COR-L47 (cell line): ENCODE measurements at regions not wholly inside any gene's neighbourhood (a gene's known extent, or its start where the extent isn't known, plus 50 kb on each side); places are given as distances from the start of the nearest gene placed in this dataset.

Experiments used
- DNase-seq: peaks from one replicate; lab custom pipeline; 2025; lab: John Stamatoyannopoulos, UW

DNA sequence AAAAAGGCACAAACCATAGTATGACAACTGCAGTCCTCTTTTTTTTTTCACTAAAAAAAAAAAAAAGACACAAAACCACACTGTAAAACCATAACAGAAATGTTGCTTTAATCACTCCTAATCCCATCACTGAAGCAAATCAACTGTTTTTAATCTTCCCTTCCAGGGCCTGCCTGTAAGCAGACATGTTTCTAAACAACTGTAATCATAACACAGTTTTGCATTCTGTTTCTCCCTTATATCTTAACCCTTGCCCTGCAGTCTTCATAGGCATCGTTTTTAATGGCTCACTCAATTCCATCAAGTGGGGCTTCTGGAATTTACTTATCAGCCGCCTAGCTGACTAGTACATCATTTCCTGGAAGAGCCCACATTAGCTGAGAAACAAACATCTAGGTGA is 111.0 kb upstream of the SLC25A48 start:
- DNase-seq: no peak

DNA sequence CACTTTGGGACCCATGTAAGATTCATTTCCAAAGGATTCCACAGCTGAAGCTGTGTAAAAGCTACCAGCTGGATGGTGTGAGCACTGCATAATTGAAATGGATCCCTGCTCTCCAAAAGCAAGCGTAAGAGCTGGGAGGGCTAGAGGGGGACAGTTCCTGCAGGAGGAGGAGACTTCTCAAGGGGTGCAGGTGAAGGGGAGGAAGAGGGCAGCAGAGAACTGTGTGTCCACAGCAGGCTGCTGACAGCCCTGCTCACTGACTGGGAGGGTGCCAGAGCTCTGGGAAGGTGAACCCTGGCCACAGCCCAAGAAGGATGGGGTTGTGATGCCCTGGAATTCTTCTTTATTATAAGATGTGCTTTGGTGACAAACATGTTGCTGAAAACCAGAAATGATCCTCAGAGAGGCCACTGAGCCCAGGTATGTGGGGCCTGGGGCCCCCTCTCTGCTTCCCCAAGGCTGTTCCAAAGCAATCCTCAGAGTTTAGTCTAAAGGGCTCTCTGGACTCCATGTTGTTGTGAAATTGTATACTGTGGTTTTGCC is 112.8 kb upstream of the SLC25A48 start:
- no peak for DNase-seq

DNA sequence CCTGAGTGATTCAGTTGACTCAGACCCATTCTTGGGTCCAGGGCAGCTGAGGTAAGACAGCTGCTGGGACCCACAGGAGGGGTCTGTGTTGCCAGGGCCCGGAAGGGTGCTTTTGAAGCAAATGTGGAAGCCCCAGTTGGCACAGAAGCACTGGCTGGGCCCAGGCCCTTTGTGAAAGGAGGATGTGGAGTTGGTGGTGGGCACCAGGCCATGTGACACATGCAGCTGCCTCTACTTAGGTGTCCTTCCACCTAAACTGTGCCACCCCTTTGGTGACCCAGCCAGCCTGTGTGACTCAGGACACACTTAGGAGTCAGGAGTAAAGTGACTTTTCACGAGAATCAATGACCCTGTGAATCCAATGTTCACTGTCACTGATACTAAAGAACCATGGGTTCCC is 114.3 kb upstream of the SLC25A48 start:
- DNase-seq: no peak

DNA sequence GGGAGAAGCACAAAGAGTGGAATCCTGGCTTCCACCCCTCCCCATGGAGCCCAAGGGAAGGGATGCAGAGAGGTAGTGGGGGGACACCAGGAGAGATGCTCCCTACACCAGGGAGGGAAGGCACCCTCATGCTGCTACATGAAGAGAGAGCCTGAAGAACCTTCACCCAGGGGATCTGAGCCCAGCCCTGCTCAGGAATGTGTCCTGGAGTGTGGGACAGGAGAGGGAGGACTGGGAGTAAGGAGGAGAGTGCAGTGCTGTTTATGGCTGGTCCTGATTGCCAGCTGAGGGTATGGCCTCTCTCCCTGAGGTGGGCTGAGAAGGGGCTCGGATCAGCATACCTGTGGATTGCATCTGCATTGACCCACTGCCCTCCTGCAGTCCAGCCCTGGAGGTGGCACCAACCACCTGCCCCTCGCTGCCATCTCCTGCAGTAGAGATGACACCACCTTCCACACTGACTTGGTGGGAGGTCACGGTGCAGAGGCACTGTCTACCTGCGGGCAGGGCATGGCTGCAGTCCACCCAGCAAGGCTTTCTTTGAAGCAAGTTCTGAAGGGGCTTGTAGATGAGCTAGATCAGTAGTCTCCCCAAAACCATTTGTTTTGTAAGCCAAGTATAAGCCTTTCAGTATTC is 114.9 kb upstream of the SLC25A48 start:
- DNase-seq: no peak

DNA sequence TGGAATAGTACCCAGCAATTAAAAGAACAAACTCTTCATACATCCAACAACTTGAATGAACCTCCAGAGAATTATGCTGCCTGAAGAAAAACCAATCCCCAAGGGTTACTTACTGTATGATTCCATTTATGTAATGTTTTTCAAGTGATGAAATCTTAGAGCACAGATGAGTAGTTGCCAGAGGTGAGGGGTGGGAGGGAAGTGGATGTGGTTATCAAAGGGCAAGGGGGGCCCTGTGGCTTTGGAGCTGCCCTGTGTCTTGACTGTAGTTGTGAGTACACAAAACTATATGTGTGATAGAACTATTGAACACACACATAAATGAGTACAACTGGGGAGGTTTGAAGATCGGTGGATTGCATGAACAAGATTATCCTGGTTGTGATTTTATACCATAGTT is 115.8 kb upstream of the SLC25A48 start:
- no peak for DNase-seq

DNA sequence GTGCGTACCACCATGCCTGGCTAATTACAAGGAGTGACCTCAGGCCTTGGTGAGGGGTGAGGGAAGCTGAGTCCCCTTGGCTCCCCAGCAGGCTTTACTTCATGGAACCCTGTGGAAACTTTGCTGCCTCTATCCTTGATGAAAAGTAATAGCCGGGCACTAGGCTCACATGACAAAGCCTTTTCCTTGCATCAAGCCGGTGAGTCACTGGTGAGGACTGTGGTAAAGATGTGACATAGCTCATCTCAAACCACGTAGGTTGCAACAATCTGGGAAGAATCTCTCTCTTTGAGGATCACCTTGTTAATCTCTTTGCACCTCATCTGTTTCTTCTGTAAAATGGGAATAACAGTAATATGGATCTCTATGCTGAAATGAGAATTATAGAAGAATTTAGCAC is 116.3 kb upstream of the SLC25A48 start:
- no peak for DNase-seq

DNA sequence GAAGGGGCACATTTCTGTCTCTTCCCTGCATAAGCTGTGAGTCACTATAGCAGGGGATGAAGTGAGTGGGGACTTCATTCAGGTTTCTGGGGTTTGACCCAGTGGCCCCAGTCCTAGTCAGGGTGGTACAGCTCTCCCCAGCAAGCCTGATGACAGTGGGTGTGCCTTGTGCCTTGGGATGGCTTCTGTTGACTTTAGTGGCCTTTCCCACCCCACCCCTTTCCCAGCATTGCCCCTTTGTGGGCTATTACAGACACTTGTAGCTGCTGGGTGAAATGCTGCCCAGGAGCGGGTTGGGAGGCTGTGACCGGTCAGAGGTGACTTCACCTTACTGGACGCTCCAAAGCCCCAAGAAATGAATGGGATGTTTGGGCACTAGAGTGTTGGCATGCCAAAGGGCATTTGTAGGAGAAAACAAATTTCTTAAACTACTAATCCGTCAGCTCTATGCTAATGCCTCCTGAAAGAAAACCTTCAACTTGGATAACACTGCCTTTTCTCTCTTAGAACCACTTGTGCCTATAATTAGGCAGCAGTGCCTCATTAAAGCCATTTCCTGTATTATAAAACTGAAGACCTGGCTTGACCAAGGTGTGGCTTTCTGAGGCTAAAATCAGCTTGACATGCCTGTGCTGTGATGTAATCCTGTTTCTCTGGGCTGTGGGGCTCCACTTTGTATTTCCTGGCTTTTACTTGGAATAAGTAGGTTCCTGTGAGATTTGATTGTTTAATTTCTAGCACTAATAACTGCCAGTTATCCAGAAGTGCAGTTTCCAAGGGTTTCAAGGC is 119.0 kb upstream of the SLC25A48 start:
- DNase-seq: no peak

DNA sequence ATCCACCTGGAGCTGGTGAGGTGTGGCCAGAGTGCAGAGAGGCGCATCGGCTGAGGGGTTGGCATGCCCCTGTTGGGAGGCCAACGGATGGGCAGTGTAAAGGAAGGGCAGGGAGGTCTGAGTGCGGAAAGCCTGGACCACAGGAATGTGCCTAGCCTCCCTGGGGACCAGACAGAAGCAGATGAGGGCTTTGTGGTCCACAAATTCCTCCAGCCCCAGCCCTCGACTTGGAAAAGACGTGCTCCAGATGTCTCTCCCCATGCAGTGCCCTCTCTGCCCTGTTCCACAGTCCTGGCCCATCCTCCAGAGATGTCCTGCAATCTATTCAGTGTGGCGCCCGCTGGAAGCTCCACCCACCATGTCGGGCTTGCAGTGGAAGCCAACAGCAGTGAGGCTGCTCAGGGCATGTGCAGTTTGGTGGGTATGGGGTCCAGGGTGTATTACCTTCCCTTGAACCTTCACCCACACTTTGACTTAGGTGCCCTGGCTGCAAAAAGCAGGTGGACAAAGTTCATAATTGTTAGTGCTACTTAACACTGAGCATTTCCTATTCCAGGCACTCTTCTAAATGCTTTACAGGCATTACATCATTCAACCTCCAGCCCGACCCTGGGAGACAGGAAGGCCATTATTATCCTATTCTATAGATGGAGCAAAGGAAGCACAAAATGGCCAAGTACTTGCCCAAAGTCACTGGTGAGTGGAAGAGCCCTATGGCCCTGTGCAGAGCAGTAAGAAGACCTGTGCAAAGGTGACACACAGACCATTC is 120.2 kb upstream of the SLC25A48 start:
- DNase-seq: no peak

DNA sequence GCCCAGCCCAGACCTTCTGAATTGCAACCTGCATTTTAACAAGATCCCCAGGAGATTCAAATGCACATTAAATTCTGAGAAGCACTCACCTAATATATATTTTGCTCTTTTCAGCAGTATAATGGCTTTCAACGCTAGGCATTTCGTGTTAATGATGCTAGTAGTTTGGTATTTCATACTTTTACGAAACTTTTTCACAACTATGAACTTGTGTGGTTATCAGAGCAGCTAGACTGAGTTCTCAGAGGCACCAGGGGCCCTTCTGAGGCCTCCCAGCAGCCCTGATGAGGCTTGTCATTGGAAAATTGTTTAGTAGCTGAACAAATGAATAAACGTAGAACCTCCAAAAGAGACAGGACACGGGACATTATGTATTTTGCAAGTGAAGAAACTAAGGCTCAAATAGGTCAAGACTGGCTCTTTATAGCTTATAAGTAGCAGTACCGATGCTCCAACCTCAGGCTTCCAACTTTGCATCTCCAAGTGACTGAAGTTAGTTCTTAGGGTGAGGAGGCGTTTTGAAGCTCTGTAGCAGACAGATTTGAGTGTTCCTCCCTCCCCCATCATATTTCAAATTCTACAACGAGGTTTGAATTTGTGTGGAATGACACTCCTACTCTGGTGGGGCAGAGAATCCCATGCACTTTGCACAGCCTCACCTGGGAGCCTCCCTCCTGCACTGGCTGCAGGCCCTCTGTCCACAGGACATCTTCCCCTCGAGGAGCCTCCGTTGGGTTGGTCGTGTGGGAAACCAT is 121.1 kb upstream of the SLC25A48 start:
- DNase-seq: no peak

DNA sequence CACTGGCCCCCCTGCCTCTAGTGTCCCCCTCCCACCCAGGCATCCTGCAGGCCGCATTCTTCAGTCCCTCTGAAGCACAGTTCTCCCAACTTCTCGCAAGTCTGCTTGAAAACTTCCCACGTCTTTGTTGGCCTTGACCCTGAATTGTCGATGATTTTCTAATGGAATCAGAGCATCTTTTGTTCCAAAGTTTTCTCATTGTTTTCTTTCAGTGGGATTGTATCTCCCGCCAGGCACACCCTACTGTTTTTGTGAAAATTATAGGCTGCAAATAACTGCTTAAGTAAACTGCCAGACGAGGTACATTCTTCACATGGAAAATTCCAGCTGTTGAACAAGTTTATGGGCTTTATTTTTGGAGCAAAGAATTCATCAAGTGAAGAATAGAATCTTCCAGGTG is 122.6 kb upstream of the SLC25A48 start:
- no peak for DNase-seq

DNA sequence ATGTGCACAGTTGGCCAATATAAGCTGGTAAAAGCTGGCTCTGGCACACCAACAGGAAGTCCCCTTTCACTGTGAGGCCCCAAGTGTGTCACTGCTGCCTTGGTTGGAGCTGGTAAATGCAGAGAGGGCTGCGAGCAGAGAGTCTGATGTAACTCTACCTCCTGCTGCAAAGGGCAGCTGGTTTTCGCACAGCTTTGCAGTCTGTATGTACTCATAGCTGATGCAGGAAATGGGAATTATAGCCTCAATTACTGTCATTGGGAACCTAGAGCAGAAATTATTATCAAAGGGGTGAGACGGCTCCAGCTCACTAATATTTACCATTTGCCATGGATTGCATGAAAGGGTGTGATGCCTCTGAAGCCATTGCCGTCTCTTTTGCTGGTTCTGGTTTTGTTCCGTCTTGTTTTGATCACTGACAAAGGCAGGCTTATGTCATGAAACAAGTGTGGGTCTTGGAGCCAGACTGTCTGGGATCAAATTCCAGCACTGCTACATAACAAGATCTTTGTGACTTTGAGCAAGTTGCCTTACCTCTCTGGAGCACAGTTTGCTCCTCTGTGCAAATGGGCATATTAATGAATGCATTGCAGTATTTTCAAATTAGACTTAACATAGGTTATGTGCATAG is 124.3 kb upstream of the SLC25A48 start:
- no peak for DNase-seq

DNA sequence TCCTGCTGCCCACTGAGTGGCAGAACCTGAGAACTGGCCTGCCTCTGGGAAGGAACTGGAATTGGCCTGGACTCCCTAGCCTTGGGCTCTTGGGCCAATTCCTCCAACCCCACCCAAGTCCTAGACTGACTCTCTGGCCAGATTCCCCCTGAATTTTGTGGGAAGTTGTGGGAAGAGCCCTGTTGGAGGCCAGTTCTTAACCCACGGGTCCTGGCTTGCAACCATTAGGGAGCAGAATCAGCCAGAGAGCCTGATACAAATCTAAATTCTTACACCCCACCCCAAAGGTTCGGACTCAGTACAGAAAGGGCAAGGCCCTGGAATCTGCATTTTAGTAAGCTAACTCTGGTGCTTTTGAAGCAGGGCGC is 125.3 kb upstream of the SLC25A48 start:
- DNase-seq: no peak

DNA sequence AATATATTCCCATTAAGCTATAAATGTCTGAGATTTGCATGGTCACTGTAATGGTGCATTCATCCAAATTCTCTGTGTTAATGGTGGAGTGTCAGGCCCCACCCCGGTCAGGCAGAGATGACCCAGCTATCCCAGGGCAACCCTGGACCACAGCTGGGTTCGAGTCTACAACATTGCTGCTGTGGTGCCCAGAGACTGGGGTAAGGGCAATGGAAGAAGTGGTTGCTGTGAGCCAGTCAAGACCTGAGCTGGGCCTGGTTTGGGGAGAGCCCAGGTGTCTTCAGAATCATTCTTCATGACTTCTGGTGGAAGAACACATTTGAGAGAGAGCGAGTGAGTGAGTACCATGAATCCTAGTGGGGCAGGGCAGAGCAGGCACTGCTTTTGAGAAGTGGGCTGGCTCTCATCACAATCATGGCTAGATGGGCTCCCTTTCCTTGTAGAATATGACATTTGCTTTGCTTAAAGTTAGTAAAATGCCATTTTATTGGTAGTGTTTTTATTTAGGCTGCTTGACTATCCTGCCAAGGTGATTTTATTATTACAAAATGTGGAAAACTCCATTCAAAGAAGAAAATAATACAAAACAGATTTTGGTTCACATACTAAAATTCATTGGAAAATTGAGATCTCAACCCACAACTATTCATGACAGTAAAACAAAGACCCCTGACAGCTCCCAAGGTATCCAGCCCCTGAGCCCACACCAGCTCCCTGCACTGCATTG is 125.8 kb upstream of the SLC25A48 start:
- no peak for DNase-seq

DNA sequence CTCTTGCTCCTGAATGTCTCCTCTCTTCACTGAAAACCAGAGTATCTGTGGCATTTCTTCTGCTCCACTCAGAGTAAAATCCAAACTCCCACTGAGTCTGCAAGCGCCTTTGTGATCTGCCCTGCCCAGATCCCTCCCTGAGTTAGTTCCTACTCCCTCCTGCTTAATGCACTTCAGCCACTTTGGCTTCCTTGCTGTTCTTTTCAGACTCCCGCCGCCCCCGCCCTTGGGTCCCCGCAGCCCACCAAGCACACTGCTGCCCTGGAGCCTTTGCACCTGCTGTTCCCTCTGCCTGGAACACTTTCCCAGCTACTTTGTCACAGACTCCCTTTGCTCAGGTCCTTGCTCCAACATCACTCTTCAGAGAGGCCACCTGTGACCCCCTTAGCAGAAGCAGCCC is 127.2 kb upstream of the SLC25A48 start:
- DNase-seq: no peak

DNA sequence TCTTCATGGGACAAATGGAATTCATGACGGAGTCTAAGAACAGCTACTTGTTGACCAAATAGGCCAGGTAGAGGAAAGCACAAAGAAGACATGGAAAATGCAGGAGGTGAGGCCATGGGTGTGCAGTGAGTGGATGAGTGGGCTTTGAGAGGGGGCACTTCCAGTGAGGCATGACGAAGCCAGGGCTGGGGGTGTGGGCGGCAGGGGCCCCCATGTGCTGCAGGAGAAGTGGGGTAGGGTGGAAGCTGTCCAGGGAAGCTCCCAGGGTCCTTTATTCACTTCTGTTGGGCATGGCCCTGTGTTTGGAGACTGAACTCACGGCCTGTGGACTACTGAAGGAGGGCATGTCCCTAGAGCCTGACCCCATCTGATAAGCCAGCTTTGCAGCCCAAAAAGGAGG is 127.6 kb upstream of the SLC25A48 start:
- DNase-seq: no peak

DNA sequence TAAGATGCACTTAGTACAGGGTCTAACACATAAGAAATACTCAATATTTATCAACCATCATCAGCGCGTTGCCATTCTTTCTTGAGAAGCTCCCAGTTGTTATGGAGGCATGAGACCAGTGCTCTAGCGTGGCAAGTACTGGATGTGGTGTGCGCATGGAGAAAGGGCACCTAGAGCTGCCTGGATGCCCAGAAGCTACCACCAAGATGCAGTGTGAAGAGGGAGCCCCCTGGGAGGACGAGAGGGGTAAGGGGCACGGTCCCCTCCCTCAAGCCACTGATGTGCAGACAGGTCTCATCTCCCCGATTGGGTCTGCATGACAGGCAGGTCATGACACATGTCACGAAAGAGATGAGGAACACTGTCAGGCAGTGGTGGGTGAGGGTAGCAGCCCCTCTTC is 127.7 kb upstream of the CXCL14 start:
- DNase-seq: no peak

DNA sequence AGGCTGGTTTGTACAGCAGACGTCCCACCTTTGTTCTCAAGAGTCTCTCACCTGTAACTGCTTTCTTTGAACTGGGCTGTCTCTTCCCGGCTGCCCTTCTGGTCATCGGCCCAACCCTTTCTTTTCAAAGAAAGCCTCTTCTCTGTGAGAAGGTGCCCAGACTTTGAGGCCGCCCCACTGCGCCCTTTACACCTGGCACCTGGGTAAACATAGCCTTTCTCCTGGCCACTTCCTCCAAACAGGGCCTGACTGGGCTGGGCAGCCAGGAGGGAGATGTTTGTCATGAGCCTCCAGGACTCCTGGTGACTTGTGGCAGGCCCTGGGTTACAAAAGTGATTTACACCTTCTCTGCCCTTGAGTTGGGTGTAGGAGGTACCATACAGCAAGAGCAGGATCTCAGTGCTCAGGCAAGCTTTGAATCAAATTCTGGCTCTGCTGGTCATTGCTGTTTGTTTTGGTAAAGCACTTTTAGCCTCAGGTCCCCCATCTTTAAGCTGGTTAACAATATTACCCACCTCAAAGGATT is 127.2 kb upstream of the CXCL14 start:
- no peak for DNase-seq

DNA sequence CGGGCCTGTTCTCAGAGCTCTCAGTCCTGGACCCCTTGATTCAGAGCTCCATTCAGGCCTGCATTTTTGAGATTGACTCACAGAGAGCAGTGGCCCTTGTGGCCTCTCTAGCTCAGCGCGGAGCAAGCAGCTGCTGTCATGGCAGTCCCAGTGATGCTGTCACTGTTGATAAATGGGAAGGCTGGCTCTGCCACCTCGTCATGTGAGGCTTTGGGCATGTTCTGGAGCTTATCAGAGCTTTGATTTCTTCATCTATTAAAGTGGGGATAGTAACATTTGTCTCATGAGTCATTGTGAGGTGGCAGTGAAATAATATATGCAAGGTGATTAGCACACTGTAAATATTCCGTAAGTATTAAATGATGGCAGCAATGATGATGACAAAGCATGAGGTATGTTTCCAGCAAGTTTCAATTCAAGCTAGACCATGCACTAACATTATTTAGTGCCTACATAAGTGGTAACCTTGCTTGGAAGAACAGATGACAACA is 126.4 kb upstream of the CXCL14 start:
- no peak for DNase-seq

DNA sequence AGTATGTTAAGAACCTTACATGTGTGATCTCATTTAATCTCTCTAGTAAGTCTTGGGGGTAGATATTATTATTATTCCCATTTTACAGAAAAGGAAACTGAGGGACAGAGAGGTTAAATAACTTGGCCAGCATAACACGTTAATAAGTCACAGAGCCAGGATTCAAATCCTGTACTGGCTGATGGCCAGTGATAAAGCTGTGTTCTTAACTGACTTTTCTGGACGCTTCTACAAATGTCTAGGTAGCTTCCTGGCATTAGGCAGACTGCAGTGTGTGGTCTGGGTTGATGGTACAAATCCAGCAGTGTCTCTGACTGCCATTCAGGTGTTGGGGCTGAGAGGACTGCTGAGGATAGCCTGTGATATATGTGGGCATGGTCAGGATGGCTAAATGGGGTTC is 125.8 kb upstream of the CXCL14 start:
- DNase-seq: no peak

DNA sequence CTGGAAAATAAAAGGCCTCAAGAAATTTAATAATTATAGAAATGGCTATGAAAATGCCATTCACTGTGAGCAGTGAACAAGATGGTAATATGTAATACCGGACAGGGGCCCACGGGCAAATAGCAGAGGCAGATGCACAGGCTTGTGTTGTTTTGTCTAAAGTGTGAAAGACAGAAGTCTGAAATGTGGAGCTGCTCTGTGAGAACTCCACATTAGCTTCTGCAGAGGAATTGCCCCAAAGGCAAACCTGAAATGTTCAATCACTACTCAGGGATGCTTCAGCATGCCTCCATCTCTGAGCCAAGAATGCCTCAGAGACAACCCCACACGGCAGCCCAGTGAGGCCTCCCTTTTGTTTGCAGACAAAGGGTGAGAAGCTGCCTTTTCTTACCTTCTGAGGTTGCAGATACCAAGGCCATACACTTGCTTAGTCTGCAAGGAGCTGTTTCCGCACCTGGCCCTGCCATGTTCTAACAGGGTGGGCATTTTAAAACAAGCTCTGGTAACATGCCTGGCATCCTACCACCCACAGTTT is 124.3 kb upstream of the CXCL14 start:
- DNase-seq: no peak
